HFF-Myc (cell line): ENCODE measurements at regions not wholly inside any gene's neighbourhood (a gene's known extent, or its start where the extent isn't known, plus 50 kb on each side); places are given as distances from the start of the nearest gene placed in this dataset.
A peak's percentile ranks its signal among the peaks of the same experiment; 100 is the strongest.

Experiments
- DNase-seq: peaks from one replicate; pipeline ENCODE4 v3.0.0-alpha.2; 2011; ENCODE audit warnings: low read depth; ENCODE audit errors: extremely low read depth
- H3K4me3 ChIP-seq: replicated peaks from 2 replicates; pipeline ENCODE4 v1.5.1; 2011; ENCODE audit warnings: low read depth, mild to moderate bottlenecking, control low read depth, low read length
- TF ChIP-seq, protein P1 (sequence below): IDR thresholded peaks from 2 replicates; pipeline ENCODE4 v1.5.1; 2012; ENCODE audit warnings: mild to moderate bottlenecking, low read depth, low read length, control low read depth; ENCODE audit errors: missing control alignments

DNA sequence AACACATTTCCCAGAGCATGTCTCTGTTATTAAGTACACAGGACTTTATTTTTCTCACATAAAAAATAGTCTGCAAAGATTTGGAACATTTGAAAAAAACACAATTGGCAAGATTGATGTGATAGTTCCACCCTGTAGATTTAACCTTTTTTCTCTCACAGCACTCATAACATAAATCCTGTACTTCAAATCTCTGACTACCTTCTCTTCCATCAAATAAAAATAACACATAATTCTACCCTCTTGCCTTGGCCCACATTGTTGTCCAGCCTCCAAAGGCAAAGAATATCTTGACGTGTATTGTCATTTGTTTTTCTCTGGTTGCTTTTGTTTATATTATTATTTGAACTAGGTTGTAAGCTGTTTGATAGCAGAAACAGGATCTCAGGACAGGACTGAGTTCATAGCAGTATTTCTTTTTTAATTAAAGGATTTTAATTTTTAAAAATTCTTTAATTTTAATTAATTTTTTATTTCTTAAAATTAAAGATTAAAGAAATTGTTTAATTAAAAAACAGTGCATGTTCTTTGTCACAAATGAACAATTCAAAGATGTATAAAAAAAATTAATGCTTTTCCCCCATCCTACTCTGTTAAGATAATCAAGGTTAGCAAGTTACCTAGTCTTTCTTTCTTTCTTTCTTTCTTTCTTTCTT, 69.1 kb upstream of the PCSK1 start:
- no peak for DNase-seq
- H3K4me3 ChIP-seq, result no peak overlapping the region
- TF ChIP-seq, protein P1, sequence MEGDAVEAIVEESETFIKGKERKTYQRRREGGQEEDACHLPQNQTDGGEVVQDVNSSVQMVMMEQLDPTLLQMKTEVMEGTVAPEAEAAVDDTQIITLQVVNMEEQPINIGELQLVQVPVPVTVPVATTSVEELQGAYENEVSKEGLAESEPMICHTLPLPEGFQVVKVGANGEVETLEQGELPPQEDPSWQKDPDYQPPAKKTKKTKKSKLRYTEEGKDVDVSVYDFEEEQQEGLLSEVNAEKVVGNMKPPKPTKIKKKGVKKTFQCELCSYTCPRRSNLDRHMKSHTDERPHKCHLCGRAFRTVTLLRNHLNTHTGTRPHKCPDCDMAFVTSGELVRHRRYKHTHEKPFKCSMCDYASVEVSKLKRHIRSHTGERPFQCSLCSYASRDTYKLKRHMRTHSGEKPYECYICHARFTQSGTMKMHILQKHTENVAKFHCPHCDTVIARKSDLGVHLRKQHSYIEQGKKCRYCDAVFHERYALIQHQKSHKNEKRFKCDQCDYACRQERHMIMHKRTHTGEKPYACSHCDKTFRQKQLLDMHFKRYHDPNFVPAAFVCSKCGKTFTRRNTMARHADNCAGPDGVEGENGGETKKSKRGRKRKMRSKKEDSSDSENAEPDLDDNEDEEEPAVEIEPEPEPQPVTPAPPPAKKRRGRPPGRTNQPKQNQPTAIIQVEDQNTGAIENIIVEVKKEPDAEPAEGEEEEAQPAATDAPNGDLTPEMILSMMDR, result no peak

DNA sequence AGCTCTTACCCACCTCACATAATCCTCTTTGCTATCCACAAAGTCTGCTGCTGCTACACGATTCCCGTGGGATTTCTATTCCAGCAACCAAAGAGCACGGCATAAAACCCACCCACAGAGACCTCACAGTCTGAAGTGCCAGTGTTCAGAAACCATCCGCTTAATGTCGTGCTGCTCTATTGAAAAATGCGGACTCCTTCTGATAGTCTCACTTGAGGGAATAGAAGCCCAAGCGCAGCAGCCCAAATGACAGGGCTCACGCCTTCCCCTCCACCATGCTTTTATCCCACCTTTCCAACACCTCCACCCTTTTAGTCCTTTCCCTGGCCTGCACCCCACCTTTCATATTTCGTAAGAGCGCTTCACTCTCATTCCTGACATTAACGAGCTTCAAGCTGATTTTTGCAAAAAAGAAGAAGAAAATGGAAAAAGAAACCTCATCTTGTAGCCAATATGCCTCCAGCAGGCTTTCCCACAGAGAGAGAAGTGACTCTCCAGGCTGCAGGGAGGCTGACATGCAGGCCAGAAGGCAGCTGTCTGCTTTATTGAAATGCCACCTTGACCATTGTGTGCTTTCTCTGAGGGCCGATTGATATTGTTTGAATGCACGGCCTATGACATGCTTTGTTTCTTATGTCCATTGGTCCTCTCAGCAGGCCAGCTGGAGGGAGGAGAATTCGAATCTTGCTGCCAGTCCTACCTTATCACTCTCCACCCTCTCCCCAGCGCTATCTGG, 70.6 kb upstream of the PCSK1 start:
- no peak overlapping the region for H3K4me3 ChIP-seq
- DNase-seq, result no peak
- TF ChIP-seq, protein P1, result no peak

DNA sequence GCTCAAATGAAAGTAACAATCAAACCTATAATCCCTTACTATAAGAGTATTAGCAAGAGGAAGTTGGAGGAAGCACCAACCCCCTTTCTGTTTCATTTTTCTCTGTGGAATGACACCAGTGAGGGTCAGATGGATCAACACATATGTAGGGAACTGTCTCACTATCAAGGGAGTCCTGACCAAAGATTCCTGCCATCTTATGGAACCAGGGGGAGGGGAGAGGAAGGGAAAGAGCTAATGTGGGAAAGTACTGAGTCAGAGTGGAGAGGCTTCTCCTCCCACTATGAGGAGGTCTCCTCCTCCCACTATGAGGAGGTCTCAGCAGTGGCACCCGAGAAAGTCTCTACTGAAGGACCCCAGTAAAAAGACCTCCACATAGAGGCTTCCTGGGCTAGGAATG, 73.3 kb upstream of the PCSK1 start:
- TF ChIP-seq, protein P1, result no peak
- no peak overlapping the region for H3K4me3 ChIP-seq
- DNase-seq, result no peak

DNA sequence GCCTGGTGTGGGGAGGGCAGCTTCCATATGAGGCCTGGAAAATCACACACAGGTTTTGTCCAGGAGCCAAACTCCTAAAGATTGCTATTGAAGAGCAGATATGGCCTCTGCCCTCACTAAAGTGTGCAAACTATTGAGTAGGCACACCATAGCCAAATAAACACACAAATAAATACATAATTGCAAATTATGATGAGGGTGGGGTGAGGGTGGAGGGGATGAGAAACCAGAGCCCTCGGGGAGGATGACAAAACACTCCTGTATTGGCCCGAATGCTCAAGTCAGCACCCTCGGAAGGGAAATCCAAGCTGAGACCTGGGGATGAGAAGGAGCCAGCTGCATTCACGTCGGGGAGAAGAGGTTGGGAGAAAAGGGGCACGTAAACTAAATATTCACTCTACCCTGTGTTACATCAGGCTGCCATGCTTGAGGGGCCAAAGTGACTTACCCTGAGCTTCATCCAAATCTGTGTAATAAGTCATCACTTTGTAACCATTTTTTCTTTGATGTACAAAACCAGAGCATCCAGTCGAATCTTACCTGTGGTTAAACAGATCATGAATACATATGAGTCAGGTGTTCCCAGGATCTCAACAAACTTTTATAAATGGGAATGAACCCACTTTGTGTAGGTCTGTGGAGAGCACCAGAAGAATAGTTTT, 73.9 kb upstream of the PCSK1 start:
- no peak overlapping the region for H3K4me3 ChIP-seq
- TF ChIP-seq, protein P1, result no peak
- DNase-seq, result no peak

DNA sequence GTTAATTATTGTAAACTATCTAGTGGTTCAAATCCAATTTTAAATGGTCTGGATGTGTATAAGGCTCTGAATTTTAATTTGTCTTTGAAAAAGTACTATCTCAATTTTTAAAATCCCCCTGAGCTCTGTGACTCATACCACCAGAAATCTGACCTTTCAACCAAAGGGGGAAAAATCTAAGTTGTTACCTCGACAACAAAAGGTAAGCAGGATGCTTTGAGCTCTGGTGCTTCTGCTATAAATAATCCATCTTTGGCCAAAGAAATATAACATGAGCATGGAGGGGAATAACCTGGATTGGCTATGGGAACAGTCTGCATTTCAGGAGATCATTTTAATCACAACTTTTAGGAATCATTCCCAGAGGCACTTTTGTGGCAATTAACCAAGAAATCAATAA, 76.3 kb upstream of the PCSK1 start:
- TF ChIP-seq, protein P1, result no peak
- H3K4me3 ChIP-seq, result no peak overlapping the region
- no peak for DNase-seq

DNA sequence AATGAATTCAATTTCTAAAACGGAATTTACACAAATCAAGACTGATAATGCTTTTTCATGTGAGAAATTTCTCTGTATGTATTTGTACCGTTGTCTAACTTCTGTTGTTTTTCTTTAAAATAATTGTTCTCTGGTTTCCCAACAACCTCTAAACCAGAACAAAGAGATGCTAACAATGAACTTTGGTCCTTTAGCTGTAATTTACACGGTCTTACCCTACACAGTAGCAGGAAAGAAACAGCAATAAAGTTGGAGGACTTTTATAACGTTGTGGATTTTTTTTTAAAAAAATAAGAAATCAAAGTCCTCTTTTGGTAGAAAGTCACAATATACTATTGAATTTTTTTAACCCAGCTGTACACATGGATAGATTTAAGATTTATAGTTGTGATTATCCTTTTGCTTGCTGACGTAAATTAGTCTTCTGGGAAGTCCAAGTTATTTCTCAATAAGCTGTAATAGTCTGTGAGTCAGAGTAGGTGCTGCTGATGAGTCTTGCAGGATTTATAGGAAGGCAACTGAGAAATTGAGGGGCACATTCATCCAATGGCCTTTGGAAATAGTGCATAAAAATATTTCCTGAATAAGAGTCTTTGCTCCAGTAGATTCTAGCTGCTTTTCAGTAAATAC, 76.8 kb upstream of the PCSK1 start:
- TF ChIP-seq, protein P1, result no peak
- H3K4me3 ChIP-seq, result no peak overlapping the region
- DNase-seq, result peak; percentile 57
